IPS-18c (cell line): ENCODE measurements at regions not wholly inside any gene's neighbourhood (a gene's known extent, or its start where the extent isn't known, plus 50 kb on each side); places are given as distances from the start of the nearest gene placed in this dataset.

ENCODE experiments used
- H3K4me3 ChIP-seq: 2 replicates; pipeline ENCODE4 v1.7.0; 2013; ENCODE audit warnings: low read depth, mild to moderate bottlenecking, low read length, moderate library complexity; ENCODE audit not compliant: insufficient read depth
- H3K9me3 ChIP-seq: one replicate; pipeline ENCODE4 v1.6.1; 2013; ENCODE audit warnings: mild to moderate bottlenecking, low read length, moderate library complexity; ENCODE audit not compliant: control insufficient read depth, insufficient read depth

DNA sequence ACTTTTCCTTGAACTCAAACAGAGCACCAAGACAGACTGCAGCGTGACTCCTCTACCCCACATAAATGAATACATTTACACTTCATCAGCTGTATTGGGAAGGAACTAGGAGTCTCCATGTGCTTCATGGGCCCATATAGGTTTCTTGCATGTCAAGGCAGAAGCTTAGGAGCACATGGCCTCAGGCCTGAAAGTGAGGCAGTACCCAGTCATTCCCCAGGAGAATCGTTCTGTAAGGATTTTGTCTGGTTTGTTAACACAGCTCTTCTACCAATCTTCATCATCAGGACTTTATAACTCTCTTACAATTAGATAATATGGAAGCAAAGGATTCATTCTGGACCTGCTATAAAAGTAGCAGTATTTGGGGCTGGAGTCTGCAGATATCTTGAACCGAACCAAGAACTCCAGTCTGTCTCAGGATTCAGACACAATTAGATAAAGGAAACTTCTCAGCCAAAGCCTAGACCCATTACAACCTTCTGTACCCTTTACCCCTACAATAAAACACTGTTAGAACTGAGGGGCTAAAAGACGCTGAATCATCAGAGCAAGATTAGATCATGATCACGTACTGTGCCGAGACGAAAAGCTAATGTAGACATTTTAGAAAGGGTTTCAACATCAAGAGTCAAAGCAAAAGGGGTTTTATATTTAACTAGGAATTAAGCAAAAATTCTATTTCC lies 385.5 kb upstream of the SLC30A5 start:
- H3K9me3 ChIP-seq, result peaks cover 2% of the 10 kb centered on the region
- no peak overlapping the region for H3K4me3 ChIP-seq

DNA sequence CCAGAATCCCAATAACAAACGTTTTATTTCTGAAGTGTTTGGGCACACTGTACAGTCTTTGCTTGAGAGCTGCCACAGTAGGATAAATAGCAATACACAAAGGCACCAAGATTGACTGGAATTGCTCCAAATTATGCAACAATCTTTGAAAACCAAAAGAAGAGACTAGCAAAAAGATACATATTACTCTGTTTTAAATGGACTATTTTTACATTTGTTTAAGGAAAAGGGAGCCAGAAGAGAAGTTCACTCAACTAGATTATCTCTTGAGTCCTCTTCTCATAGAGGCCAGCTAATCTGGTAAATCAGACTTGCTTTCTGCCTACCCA lies 385.0 kb upstream of the SLC30A5 start:
- no peak overlapping the region for H3K4me3 ChIP-seq
- peaks cover 2% of the 10 kb centered on the region for H3K9me3 ChIP-seq

DNA sequence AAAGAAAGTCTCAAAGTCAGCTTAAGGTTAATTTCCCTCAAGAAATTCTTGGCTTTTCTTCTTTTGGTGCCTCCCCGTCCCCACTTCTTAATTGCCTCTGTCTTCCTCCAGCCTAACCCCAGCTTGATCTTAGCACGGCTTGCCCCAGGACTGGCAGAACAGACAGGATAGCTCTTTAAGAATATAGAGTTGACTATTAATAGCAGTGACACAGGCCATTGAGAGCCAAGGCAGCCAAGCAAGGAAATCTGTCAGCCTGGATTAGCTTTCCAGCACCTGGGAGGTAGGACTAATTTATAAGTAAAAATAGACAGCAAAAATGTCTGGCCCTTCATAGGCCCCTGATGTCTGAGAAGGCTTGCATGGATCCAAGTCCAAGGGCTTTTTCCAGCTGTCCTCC lies 384.6 kb upstream of the SLC30A5 start:
- Histone ChIP-seq H3K9me3 (peaks cover 2% of the 10 kb centered on the region), H3K4me3 (no peak overlapping the region)

DNA sequence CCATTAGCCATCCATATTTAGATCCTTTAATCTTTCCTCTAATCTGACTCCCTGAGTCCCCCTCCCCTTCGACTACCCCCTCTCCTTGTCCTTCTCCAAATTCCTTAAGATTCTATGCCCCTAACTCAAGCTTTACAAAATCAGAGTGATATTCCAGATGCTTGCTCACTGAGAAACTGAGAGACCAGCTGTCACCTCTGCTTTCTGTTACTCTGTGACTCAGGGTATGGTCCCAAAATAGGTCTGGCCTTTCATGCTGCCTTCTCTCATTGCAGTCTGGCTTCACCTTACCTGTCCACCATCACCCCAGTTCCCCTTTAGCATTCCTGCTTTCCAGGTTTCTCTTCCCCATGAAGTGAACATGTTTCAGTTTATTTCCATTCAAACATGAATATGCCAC lies 383.3 kb upstream of the SLC30A5 start:
- no peak overlapping the region for H3K4me3 ChIP-seq

DNA sequence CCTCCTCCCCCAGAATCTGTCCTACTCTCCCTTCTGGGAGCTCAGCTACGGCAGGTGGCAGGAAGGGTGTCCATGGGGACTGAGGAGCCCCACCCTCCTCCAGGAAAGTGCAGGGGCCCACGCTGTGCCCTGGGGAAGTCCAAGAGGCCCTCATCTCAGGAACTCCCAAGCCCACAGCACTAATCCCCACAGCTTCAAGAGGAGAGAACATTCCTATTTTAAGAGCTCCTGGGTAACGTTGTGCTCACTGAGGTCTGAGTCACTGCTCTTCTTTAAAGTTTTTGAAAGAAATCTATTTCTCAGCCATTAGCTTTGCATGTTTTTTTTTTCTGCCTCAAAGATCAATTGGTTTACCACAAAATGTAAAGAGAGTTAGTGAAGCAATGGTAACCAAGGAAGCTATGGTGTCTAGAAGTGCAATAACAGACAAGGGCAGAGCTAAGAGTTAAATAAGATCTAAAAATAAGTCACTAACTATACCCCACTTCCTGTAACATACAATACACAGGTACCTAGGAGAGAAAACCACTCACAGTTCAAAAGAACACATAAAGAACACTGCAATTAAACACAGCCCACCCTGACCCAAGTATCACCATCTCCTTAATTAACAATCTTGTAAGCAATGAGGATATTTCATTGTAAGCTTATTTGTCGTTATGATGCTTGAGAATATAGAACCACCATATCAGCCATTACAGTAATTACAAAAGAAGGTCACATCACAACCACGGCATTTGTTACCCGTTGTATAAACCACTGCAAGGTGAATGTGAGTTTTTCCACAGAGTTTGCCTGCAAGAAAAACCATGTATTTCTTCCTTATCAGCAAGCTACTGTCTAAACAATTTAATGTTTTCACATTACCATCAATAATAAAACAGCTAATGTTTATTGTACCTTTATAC lies 382.3 kb upstream of the SLC30A5 start:
- Histone ChIP-seq H3K4me3 (no peak overlapping the region), H3K9me3 (peaks cover 2% of the 10 kb centered on the region)

More for the DNA sequence above, 383.3 kb upstream of the SLC30A5 start:
- peaks cover 2% of the 10 kb centered on the region for H3K9me3 ChIP-seq

DNA sequence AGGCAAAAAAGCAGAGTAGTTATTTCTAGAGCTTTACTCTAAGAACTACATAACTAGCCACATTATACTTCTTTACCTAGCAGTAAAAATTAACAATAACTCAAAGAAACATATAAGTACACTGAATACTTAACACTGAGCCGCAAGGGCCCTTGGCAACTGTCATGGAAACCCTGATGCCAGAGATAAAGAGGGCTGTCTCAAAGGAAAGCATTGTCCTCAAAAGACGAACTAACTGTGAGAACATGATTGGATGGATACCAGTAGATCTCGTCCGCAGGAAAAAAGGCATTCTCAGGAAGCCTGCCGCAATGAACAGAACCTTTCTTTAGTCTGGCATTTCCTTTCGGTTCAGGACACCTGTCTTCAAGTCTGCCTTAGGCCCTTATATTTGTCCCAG lies 379.0 kb upstream of the SLC30A5 start:
- Histone ChIP-seq H3K9me3 (peaks cover 2% of the 10 kb centered on the region), H3K4me3 (no peak overlapping the region)

DNA sequence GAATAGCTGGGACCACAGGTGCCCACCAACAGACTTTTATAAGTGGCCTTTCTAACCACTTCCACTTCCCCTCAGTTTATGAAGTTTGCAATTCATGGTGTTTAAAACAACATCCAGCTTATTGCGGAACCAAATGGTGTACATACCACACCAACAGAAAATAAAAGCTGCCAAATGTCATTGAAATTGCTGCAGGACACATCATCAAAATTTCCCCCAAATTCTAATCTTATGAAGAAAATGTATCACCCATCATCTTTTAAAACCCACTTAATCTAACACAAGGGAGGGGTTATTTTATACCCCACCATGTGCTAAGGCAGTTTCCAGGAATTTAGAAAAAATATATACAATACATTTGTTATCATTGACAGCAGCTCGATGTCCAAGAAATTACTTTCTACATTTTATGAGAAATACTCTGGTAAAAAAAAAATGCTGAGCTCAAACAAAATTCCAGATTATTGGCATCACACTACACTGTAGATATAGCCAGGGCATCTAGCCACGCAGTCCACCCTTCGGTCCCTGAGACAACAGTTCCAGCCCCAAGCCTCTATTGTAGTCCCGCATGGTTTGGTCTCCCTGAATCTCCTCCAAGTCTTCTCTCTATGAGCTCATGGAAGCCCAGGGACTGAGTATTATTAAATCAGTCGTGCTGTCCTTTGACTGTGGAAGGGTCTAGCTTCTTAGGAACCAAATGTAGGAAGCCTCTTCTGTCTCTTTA lies 372.8 kb upstream of the SLC30A5 start:
- no peak overlapping the region for H3K4me3 ChIP-seq
- H3K9me3 ChIP-seq, result no peaks in the 10 kb centered on the region

DNA sequence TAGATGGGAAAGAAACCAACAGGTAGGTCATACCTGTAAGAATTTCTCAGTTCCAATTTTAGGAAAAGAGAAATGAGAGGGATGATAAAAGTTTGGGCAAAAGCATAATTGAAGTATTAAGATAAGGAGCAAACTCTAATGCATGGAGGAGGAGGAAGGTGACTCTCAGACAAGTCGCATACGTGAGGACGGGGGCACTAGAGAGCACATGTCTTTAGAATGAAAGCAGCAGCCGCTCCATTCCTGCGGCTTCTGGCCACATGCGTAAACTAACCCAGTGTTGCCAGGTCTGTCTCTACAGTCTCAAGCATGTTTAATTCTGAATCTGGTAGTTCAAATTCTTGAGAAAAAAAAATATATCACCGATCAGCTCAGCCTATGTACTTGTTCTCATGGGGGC lies 371.5 kb upstream of the SLC30A5 start:
- no peak overlapping the region for H3K4me3 ChIP-seq

DNA sequence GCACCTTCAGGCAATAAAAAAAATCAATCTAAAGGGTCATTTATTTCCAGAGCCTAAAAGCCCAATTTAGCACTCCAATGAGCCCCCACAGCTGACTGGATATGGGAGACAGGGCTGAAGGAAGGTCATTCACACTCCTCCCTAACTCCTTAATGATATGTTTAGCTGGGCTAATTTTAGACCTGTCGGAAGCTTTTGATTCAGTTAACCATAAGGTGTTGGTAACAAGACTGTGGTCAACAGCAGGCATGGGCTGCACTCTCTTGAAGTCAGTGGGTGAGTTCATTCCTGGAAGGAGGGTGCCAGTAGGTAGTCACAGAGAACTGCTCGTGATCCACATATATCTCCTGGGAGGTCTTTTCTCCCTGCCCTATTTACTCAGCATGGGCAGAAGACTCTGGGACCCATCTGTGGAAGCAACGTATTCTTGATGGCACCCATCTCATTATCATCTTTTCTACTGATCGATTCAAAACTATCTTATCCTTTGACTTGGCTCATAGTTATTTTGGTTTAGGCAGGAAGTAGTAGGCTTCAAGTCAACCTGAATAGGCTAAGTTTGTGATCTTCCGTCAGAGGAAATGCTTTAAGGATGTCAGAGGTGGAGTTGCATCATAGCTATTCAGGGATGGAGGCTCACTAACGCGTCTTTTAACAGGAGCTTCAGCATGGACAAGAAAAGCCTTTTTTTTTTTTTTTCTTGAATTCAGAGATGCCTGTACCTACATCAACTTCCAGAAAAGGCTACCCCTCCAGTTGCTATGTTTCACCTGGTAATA lies 367.7 kb upstream of the SLC30A5 start:
- Histone ChIP-seq H3K4me3 (no peak overlapping the region), H3K9me3 (no peaks in the 10 kb centered on the region)

More for the DNA sequence above, 371.5 kb upstream of the SLC30A5 start:
- no peaks in the 10 kb centered on the region for H3K9me3 ChIP-seq

DNA sequence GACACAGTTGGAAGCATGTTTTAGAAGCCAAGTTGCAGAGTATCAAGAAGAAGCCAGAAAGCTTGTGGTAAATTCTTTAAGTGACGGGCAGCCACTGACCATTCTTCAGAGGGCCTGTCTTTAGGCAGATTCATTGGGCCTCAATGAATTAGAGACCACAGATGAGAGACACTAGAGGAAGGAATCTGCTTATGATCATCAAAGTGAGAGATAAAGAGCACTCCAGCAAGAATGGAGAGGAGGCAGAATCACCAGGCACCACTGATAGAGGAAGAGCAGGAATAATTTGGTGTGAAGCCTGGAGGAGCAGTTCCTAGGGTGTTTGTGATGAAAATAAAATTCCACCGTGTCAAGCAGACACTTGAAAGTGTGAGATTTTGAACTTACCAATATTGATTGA lies 365.9 kb upstream of the SLC30A5 start:
- no peak overlapping the region for H3K4me3 ChIP-seq
- H3K9me3 ChIP-seq, result no peaks in the 10 kb centered on the region

DNA sequence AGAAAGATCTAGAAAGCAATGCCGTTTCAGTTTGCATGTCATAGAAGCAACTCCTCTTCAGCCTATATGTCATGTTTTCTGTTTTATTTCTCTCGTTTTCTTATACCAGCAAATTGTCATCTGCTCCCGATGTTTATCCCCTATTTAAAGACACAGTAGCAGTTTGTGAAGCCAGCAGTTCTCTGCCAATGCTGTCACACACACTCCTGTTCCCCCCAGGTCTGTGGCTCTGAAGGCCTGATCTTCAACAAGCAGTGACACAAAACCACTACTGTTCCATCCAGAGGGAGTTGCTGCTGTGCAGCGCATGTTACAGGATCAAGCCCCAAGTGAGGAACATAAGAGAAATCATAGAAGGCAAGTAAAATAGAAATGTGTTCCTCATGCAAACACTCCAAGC lies 364.1 kb upstream of the SLC30A5 start:
- Histone ChIP-seq H3K4me3 (no peak overlapping the region), H3K9me3 (no peaks in the 10 kb centered on the region)

DNA sequence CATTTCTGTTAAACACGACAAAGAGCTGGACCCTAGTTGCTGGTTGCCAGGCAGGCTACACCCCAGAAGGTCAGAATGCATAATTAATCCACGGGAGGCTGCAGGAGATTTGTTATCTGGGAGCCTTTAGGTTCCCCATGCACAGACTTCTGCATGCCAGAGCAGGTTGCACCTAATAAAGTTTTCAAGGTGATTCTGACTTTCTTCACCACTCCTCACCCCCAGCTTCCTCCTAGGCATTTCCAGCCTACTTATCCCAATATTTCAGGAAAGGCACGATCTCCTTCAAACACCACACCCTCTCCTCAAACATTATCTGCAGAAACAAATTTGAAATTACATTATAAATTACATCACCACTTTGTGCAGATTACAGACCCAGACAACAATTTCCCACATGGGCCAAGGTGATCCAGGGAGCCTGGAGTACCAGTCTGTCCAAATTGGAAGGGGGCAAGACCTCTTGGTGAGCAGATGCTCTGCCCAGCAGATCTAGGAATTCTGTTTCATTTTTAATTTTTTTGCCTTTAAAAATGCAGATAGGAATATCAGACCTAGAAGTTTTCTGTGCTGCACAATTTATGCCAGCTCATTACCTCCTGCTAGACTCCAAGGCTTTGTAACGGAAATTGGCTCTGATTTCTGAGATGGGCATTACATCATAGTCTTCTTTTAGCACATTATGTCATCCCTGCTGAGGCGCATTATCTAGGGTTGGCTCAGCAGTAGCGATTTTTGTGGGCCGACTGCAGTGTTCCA lies 363.4 kb upstream of the SLC30A5 start:
- H3K4me3 ChIP-seq, result no peak overlapping the region
- no peaks in the 10 kb centered on the region for H3K9me3 ChIP-seq

DNA sequence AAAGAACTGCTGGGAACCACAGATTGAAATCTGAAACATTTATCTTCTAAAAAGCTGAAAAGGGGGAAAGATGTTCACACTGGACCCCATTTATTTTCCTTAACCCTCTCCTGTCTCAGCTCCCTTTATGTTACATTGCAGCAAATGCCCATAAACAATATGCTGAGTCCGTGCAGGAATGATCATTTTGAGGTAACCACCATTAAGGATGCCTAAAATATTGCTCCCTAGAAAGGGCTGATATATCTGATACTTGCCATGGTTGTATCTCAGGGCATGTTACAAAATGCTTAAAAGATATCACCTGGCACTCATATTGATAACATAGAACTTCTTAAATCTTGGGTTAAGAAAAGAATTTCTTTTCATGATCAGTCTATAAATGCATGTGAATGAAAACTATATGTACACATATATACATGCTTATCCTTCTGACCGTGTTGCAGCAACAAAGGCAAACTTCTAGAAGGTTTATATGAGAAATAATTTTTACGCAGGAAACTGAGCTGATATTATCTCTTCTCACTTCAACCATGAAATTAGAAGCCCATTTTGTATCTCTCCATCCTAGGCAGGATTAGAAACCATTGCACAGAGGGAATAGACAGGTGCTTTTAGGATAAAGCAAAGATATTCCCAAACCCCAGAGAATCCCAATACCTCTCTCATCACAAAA lies 362.7 kb upstream of the SLC30A5 start:
- no peaks in the 10 kb centered on the region for H3K9me3 ChIP-seq
- no peak overlapping the region for H3K4me3 ChIP-seq

DNA sequence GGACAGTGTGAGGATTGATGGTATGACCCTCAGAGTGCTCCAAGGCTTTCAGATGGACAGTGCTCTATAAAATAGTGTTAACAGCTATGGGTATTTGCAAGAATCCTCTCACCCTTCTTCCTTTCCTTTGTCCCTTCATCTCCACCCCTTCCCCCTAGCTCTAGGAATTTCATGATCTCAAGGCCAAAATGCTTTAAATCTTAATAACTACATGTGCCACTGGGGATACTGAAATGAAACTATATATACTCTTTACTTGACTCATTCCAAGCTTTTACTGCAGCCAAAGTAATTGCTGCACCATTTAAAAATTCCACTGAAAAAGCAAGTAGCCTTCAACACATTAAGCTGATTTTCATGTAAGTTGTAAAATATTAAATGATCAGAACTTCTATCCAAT lies 361.6 kb upstream of the SLC30A5 start:
- Histone ChIP-seq H3K4me3 (no peak overlapping the region), H3K9me3 (no peaks in the 10 kb centered on the region)

DNA sequence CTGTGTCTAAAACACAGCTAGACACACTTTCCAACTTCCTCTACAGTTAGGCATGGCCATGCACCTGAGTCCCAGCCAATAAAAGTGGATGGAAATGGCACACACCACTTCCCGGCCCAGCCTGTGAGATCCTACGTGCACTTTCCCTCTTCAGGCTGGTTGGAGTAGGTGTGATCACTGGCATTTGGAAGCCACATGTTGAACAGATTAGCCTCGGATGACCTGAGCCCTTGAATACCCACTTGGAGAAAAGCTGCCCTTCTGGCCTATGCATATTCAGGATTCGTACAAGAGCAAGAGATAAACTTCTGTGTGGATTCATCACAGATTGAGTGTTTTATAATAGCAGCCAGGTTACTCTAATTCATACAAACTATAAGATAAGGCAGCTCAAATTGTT lies 359.0 kb upstream of the SLC30A5 start:
- Histone ChIP-seq H3K4me3 (no peak overlapping the region), H3K9me3 (no peaks in the 10 kb centered on the region)

DNA sequence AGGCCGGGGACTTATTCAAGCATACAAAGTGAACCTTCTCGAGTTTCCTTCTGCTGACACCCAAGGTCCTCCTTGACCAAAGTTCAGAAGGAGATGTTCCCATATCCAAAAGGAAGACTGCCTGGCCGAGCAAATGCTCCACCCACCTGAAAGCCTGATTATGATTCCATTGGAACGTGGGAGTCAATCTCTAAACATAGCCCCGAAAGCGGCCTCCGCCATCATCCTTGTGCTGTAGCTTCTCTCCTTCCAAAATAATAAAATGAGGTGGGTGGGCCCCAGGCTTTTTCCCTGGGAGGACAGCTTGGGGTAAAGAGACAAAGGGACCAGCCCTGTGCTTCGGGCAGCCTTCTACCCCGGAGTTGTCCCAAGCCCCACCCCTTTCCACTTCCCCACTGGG lies 355.6 kb upstream of the SLC30A5 start:
- Histone ChIP-seq H3K4me3 (no peak overlapping the region), H3K9me3 (no peaks in the 10 kb centered on the region)
